DMS 273 (cell line): ENCODE measurements at regions not wholly inside any gene's neighbourhood (a gene's known extent, or its start where the extent isn't known, plus 50 kb on each side); places are given as distances from the start of the nearest gene placed in this dataset.
A peak's percentile ranks its signal among the peaks of the same experiment; 100 is the strongest.

Source experiments
- DNase-seq: peaks from one replicate; lab custom pipeline; 2025; ENCODE audit not compliant: unreplicated experiment; lab: John Stamatoyannopoulos, UW

- no peak for DNase-seq
Observed at GRCh38 chr2:102078773-102079172, 63.8 kb upstream of the IL1R1 start.

GRCh38 chr2:102080451-102081242 is 61.9 kb upstream of the IL1R1 start:
- no peak for DNase-seq

GRCh38 chr2:102081243-102081522 is 61.4 kb upstream of the IL1R1 start:
- DNase-seq: no peak

GRCh38 chr2:102081606-102082005 is 60.9 kb upstream of the IL1R1 start:
- DNase-seq: no peak

GRCh38 chr2:102082571-102083392 is 59.8 kb upstream of the IL1R1 start:
- peak; percentile 7 for DNase-seq

- DNase-seq: no peak
Observed at GRCh38 chr2:102083393-102083703, 59.2 kb upstream of the IL1R1 start.

GRCh38 chr2:102084651-102085050 is 57.9 kb upstream of the IL1R1 start:
- DNase-seq: no peak

GRCh38 chr2:102085238-102085637 is 57.3 kb upstream of the IL1R1 start:
- DNase-seq: no peak

GRCh38 chr2:102086150-102086872 is 56.2 kb upstream of the IL1R1 start:
- no peak for DNase-seq

- no peak for DNase-seq
Observed at GRCh38 chr2:102091121-102091520, 51.4 kb upstream of the IL1R1 start.

- DNase-seq: no peak
Observed at GRCh38 chr2:102091908-102092307, 50.6 kb upstream of the IL1R1 start.

- DNase-seq: no peak
Observed at GRCh38 chr2:102092535-102092934, 50.0 kb upstream of the IL1R1 start.
